Thyroid gland (tissue), 4 donors: ENCODE measurements at regions not wholly inside any gene's neighbourhood (a gene's known extent, or its start where the extent isn't known, plus 50 kb on each side); places are given as distances from the start of the nearest gene placed in this dataset.
A peak's percentile ranks its signal among the peaks of the same experiment; 100 is the strongest.

Experiments used
- DNase-seq, 2 donors: peaks; one replicate each; pipeline ENCODE4 v3.0.0-alpha.2; 2019
- H3K27ac ChIP-seq, 3 donors: fragments of 200-600 bp; sonication (generic); 1 replicate in 2 of 3; 2 replicates in 1 of 3; pipeline ENCODE4 v1.5.1; 2016 to 2019; ENCODE audit warnings: mild to moderate bottlenecking in 1 of 3, moderate library complexity in 1 of 3
- H3K27me3 ChIP-seq: fragments of 200-600 bp; sonication (generic); one replicate; pipeline ENCODE4 v1.5.1; 2019
- H3K36me3 ChIP-seq, 2 donors: fragments of 200-600 bp; sonication (generic); one replicate each; pipeline ENCODE4 v1.5.1; 2016 to 2019
- H3K4me1 ChIP-seq, 2 donors: fragments of 200-600 bp; sonication (generic); one replicate each; pipeline ENCODE4 v1.5.1; 2017 to 2019
- H3K4me3 ChIP-seq, 3 donors: fragments of 200-600 bp; sonication (generic); replicated peaks in 1 of 3; 1 replicate in 2 of 3; 2 replicates in 1 of 3; pipeline ENCODE4 v1.5.1; 2016; ENCODE audit warnings: mild to moderate bottlenecking in 1 of 3
- H3K9me3 ChIP-seq: fragments of 200-600 bp; sonication (generic); one replicate; pipeline ENCODE4 v1.5.1; 2017
- POLR2A ChIP-seq, 2 donors: fragments of 450-650 bp; IDR thresholded peaks; one replicate each; pipeline ENCODE4 v1.6.1; 2017; ENCODE audit warnings: antibody characterized with exemption in 2 of 2, mild to moderate bottlenecking in 2 of 2, moderate library complexity in 1 of 2
- WGBS, 2 donors: methylation state at CpG; one replicate each; pipeline ENCODE4 v1.1.5; 2017; 5-methylcytosine and 5-hydroxymethylcytosine counted together
- intact Hi-C: fragments of 100-400 bp; cut with DNase I; formaldehyde crosslinking; loops from one replicate; pipeline ENCODE4 v1.15.1; 2023
- TF ChIP-seq, protein P1 (sequence below), 6 experiments: fragments of 200-600 bp in 3 of 6; fragments of 450-650 bp in 3 of 6; sonication (generic) in 3 of 6; IDR thresholded peaks; one replicate each; pipeline ENCODE4 v1.5.1; 2016 to 2019; ENCODE audit warnings: antibody characterized with exemption in 6 of 6, mild to moderate bottlenecking in 2 of 6, inconsistent platforms in 1 of 6, moderate library complexity in 1 of 6

GRCh38 chr4:79047316-79047715, 108.1 kb upstream of the PAQR3 start:
- intact Hi-C loops, result no loop called here
- H3K4me1 ChIP-seq, result no peaks in the 10 kb centered on the region
- no peak for TF ChIP-seq POLR2A (IDR thresholded peaks at IDR 0.05)
- TF ChIP-seq, protein P1, sequence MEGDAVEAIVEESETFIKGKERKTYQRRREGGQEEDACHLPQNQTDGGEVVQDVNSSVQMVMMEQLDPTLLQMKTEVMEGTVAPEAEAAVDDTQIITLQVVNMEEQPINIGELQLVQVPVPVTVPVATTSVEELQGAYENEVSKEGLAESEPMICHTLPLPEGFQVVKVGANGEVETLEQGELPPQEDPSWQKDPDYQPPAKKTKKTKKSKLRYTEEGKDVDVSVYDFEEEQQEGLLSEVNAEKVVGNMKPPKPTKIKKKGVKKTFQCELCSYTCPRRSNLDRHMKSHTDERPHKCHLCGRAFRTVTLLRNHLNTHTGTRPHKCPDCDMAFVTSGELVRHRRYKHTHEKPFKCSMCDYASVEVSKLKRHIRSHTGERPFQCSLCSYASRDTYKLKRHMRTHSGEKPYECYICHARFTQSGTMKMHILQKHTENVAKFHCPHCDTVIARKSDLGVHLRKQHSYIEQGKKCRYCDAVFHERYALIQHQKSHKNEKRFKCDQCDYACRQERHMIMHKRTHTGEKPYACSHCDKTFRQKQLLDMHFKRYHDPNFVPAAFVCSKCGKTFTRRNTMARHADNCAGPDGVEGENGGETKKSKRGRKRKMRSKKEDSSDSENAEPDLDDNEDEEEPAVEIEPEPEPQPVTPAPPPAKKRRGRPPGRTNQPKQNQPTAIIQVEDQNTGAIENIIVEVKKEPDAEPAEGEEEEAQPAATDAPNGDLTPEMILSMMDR (IDR thresholded peaks at IDR 0.05), result no peak
- no peaks in the 10 kb centered on the region for H3K36me3 ChIP-seq
- no peaks in the 10 kb centered on the region for H3K9me3 ChIP-seq
- no peak overlapping the region for H3K4me3 ChIP-seq
- no peaks in the 10 kb centered on the region for H3K27me3 ChIP-seq
- no peak overlapping the region for H3K27ac ChIP-seq
- 42 to 61% methylated on average over 1 of the region's 1 CpG for WGBS, 2 donors
- DNase-seq, result no peak

- intact Hi-C loops, result no loop called here
- WGBS, 2 donors, result 66 to 71% methylated on average over 4 of the region's 4 CpGs
Measured at GRCh38 chr4:79046016-79046592, 106.9 kb upstream of the PAQR3 start.

GRCh38 chr4:79044141-79044659, 105.0 kb upstream of the PAQR3 start:
- TF ChIP-seq POLR2A (IDR thresholded peaks at IDR 0.05), result no peak
- TF ChIP-seq, protein P1 (IDR thresholded peaks at IDR 0.05), result no peak
- intact Hi-C loops, result no loop called here

More at GRCh38 chr4:79046016-79046592, 106.9 kb upstream of the PAQR3 start:
- no peaks in the 10 kb centered on the region for H3K9me3 ChIP-seq
- H3K4me3 ChIP-seq, result no peak overlapping the region
- no peaks in the 10 kb centered on the region for H3K4me1 ChIP-seq
- no peaks in the 10 kb centered on the region for H3K27me3 ChIP-seq
- TF ChIP-seq, protein P1 (IDR thresholded peaks at IDR 0.05), result no peak
- TF ChIP-seq POLR2A (IDR thresholded peaks at IDR 0.05), result no peak
- no peak overlapping the region for H3K27ac ChIP-seq
- DNase-seq, result no peak
- H3K36me3 ChIP-seq, result no peaks in the 10 kb centered on the region

GRCh38 chr4:79043138-79043537, 103.9 kb upstream of the PAQR3 start:
- 88 to 90% methylated on average over 6 of the region's 6 CpGs for WGBS, 2 donors
- DNase-seq, result no peak
- intact Hi-C loops, result no loop called here

More at GRCh38 chr4:79044141-79044659, 105.0 kb upstream of the PAQR3 start:
- no peak overlapping the region for H3K27ac ChIP-seq
- no peaks in the 10 kb centered on the region for H3K27me3 ChIP-seq
- H3K4me3 ChIP-seq, result no peak overlapping the region
- 84 to 88% methylated on average over 2 of the region's 2 CpGs for WGBS, 2 donors
- no peaks in the 10 kb centered on the region for H3K9me3 ChIP-seq
- H3K4me1 ChIP-seq, result no peaks in the 10 kb centered on the region
- no peak for DNase-seq
- no peaks in the 10 kb centered on the region for H3K36me3 ChIP-seq

DNA sequence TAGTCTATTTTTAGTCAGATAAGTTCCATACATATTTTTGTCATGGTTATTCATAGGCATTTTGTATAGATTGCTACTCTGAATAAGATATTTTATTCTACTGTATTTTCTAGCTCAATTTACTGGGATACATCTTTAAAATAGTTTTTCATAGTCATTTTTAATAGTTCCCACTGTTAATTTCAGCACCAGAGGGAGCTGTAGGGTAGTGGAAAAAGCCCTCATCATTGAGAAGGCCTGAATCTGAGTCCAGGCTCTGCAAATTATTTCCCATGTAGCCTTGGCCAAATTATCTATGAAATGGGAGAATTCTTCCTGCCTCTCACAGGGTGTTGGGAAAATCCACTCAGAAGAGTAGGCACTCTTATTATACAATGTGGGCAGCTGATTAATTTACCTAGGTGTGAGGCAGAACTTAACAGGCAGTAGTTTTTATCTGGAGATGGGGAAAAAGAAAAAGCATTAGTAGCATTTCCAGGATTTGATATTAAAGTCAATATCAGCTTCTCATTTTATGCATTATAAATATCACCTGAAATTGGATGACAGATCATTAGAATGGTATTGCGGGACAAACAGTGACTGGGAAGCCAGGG, 102.9 kb upstream of the PAQR3 start:
- intact Hi-C loops, result no loop called here
- Histone ChIP-seq H3K27me3 (no peaks in the 10 kb centered on the region), H3K27ac (no peak overlapping the region), H3K4me3 (no peak overlapping the region), H3K9me3 (no peaks in the 10 kb centered on the region), H3K36me3 (no peaks in the 10 kb centered on the region), H3K4me1 (no peaks in the 10 kb centered on the region)
- DNase-seq, result no peak
- TF ChIP-seq POLR2A (IDR thresholded peaks at IDR 0.05), result no peak
- TF ChIP-seq, protein P1 (IDR thresholded peaks at IDR 0.05), result peak in 3 of 6 experiments; percentile 15 to 24 (median 21)
- 95 to 100% methylated on average over 1 of the region's 1 CpG for WGBS, 2 donors

More at GRCh38 chr4:79043138-79043537, 103.9 kb upstream of the PAQR3 start:
- Histone ChIP-seq H3K27ac (no peak overlapping the region), H3K36me3 (no peaks in the 10 kb centered on the region), H3K4me1 (no peaks in the 10 kb centered on the region), H3K4me3 (no peak overlapping the region), H3K9me3 (no peaks in the 10 kb centered on the region), H3K27me3 (no peaks in the 10 kb centered on the region)
- TF ChIP-seq, protein P1 (IDR thresholded peaks at IDR 0.05), result no peak
- no peak for TF ChIP-seq POLR2A (IDR thresholded peaks at IDR 0.05)
